HUDEP-2 (cell line): ENCODE measurements at regions not wholly inside any gene's neighbourhood (a gene's known extent, or its start where the extent isn't known, plus 50 kb on each side); places are given as distances from the start of the nearest gene placed in this dataset.

Experiments
- DNase-seq, 76 experiments: peaks; one replicate each; lab custom pipeline; 2025; ENCODE audit not compliant: unreplicated experiment in 76 of 76; lab: John Stamatoyannopoulos, UW

DNA sequence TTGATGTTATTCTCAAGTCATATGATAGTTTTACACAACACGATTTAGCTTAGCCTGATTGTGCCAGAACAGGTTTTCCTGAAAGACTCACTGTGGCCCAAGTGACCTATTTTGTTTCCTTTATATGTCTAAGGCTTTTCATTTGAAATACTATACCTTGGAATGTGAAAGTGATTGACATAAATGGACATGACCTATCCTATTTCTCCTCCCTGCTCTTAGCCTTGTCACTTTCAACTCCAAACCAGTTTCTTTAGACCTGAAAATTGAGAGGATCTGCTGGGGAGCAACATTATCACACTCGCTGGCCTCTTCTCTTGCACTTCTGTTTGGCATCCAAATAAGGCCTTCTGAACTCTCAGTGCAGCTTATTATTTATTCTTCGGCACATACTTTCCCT is 496.8 kb downstream of the MAT2B start:
- DNase-seq = no peak

GRCh38 chr5:164002628-164003027 is 497.2 kb downstream of the MAT2B start:
- DNase-seq = no peak

- no peak for DNase-seq
Observed at GRCh38 chr5:164005071-164005470, 499.7 kb downstream of the MAT2B start.

GRCh38 chr5:164007064-164007463 is 501.6 kb downstream of the MAT2B start:
- DNase-seq = no peak

DNA sequence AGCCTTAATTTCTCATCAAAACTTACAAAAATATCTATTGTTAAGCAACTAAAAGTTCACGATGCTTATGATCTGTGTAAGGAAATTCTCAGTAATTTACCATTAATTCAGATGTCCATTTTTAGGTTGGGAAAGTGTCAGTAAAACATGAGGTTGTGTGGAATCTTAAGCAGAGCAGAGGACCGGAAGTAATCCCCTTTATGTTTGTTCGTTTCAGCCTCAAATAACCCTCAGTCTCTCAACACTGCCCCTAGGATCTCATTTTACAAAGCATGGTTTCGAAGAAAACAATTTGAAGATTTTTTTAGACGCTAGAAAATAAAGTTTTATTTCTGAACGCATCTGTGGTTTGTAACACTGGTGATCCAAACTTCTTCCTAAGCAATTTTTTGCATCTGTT is 504.2 kb downstream of the MAT2B start:
- no peak for DNase-seq

DNA sequence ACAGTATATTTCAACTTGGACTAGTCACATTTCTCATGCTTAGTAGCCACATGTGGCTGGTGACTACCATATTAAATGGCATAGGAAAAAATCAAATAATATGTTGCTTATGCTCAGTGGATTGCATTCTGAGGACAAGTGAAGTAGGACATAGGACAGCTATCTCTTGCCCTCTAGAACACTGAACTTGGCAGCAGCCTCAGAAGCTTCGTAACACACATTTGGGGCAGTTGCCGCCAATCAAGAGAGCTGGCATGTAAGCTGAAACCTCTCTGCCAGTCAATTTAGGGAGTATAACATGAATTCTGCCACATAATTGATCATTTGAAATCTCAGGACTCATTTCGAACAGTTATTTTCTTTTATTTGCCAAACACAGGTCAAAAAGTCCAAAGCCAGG is 505.5 kb downstream of the MAT2B start:
- no peak for DNase-seq

- no peak for DNase-seq
Observed at GRCh38 chr5:164012371-164012770, 507.0 kb downstream of the MAT2B start.

GRCh38 chr5:164013077-164013670 is 507.8 kb downstream of the MAT2B start:
- peak in 44 of 76 experiments; percentile 0 to 59 (median 22) for DNase-seq

- DNase-seq = no peak
Observed at GRCh38 chr5:164020116-164020515, 514.7 kb downstream of the MAT2B start.

DNA sequence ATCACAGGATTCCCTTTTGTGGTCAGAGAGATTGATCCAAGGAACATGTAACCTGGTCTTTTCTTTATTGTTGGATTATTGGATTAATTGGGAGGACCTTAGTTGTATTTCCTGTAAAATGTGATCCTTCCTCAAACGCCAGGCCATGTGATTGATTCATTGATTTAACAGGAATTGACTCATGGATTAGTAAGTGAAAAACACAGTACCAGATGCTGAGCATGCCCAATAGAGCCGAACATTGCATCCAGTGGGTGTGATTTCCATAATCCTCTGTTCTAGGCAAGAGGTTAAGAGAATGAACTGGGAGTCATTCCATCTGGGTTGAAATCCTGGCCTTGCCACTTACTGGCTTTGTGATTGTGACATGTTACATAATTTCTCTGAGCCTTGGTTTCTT is 522.3 kb downstream of the MAT2B start:
- DNase-seq = no peak

GRCh38 chr5:164038128-164038783 is 532.8 kb downstream of the MAT2B start:
- no peak for DNase-seq

DNA sequence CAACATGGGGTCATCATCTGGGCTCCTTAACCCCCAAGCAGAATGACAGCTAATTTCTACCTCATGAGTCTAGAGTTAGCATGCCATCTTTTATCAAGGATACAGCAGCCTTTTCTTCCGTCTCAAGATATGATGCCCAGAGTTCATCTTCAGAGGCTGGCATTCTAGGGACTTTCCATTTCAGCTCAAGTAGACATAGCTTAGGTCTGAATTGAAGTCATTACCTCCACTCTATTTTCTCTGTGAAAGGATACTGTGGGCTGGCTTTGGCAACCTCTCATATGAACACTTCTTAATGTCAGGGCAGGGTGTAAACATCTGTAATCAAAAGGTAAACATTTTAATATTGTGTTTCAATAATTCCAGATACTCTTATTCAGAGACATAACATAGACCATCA is 535.7 kb downstream of the MAT2B start:
- no peak for DNase-seq

DNA sequence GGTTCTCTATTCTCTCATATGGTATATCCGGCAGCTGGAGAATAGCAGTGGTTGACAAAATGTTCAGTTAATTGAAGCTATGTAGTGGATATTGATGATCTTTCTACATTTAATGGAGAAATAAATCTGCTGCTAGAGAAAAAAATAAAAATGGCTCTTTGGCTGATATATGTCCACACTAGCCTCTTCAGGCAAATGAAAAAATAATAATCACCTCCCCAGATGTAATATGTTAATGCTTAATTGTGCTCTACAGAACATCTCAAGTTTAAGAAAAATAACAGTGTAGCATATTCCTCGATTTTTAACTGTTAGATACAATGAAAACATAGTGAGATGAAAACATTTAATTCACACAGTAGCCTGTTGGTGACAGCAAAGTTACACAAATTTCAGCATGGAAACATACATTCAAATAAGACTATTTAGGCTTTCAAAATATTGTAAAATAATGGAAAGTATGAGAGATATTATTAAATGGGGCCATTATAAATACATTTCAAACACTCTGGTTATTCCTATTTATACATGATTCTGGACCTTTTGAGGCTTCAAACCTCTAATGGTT is 543.0 kb downstream of the MAT2B start:
- no peak for DNase-seq

GRCh38 chr5:164051745-164052144 is 546.3 kb downstream of the MAT2B start:
- no peak for DNase-seq

DNA sequence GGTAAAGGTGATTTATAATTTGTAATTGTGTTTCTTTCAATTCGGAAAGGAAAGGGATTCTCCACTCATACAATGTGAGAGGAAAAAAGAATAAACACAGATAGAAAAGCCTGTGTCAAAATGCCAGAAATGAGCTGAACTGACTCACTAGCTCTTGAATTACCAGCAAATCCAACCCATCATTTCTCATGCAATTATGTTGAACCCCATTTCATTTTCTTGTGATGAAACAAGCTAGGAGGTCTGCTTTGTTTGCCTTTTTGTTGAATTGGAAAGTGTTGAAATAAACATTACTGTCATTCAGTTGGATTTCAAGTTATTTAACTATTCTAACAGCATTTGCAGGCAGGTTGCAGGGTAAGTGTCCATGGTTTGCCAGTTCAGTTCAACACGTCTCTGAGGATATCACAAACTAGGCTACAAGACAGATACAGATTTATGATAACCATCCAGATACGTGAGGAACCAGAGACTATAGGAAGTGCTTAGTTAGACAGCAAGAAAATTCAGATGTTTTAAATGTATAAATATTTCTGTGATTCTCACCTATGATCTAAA is 547.2 kb downstream of the MAT2B start:
- no peak for DNase-seq

DNA sequence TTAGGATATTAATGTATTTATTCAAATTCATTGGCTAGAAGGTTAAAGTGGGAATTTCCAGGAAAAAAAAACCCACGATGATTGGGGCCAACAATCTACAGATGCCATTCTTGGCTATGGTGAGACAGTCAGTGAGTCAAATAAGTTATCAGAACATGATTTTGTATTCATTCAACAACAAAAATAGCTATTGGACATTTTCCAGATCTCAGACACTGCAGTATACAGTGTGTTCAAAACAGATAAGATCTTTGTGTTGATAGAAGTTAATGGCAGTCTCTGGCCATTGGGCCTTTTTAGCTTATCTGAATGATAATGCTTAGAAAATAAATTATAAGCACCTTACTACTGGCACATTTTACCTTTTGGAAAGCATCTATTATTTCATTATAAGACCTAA is 547.7 kb downstream of the MAT2B start:
- DNase-seq = peak in 6 of 76 experiments; percentile 8 to 25 (median 13)

DNA sequence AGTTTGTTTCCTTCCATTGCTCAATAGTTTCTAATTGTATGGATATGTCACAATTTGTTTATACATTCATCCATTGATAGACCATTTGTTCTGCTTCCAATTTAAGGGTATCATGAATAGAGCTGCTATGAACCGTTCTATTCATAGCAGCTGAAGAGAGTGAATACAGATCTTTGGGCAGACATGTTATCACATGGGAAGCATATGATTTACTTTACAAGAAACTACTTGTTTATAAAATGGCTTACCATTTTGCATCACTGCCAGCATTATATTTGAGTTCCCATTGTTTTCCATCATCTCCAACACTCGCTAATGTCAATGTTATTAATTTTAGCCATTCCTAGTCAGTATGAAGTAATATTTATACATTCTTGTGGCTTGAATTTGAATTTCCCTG is 549.0 kb downstream of the MAT2B start:
- no peak for DNase-seq

- no peak for DNase-seq
Observed at GRCh38 chr5:164057121-164057520, 551.7 kb downstream of the MAT2B start.

GRCh38 chr5:164058621-164059020 is 553.2 kb downstream of the MAT2B start:
- no peak for DNase-seq

- DNase-seq = no peak
Observed at GRCh38 chr5:164059471-164059870, 554.1 kb downstream of the MAT2B start.

DNA sequence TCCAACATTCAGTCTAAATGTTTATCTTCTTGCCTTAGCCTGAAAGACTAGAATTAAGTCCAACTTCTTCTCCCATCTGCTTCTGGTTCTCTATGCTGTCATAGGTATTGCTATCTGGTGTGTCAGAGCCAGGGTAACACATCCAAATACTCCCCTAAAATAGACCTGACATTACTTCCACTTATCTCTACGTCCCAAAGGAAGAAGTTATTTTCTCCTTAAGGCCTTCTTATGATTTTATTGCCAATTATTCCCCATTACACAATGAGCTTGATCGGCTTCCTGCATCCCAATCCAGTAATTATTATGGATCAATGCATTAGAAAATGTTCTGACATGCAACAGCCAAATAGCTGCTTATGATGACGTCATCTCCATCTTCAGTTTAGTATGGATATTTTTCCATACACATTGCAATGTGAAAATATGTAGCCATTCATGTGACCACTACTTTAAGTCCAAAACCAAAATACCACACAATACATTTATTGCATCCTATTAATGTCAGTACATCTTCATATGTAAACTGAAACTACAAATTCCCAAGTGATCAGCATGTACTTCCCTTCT is 555.5 kb downstream of the MAT2B start:
- no peak for DNase-seq

GRCh38 chr5:164062304-164062703 is 556.9 kb downstream of the MAT2B start:
- DNase-seq = no peak
